Osteocyte (in vitro differentiated cells): ENCODE measurements at regions not wholly inside any gene's neighbourhood (a gene's known extent, or its start where the extent isn't known, plus 50 kb on each side); places are given as distances from the start of the nearest gene placed in this dataset.
A peak's percentile ranks its signal among the peaks of the same experiment; 100 is the strongest.

Source experiments
- DNase-seq: peaks from one replicate; pipeline ENCODE4 v3.0.0; 2021; ENCODE audit warnings: mixed read lengths; ENCODE audit not compliant: unreplicated experiment; ENCODE audit errors: extremely low spot score
- H3K27ac Mint-ChIP-seq: one replicate; pipeline ENCODE4 v1.8.0; 2021; ENCODE audit warnings: mild to moderate bottlenecking, mixed read lengths; ENCODE audit not compliant: unreplicated experiment
- H3K27me3 Mint-ChIP-seq: one replicate; pipeline ENCODE4 v1.8.0; 2021; ENCODE audit warnings: mixed read lengths; ENCODE audit not compliant: unreplicated experiment
- H3K36me3 Mint-ChIP-seq: one replicate; pipeline ENCODE4 v1.8.0; 2021; ENCODE audit warnings: mixed read lengths; ENCODE audit not compliant: unreplicated experiment
- H3K4me1 Mint-ChIP-seq: one replicate; pipeline ENCODE4 v1.8.0; 2021; ENCODE audit warnings: mixed read lengths; ENCODE audit not compliant: unreplicated experiment
- H3K4me3 Mint-ChIP-seq: one replicate; pipeline ENCODE4 v1.8.0; 2021; ENCODE audit warnings: mild to moderate bottlenecking, moderate library complexity, mixed read lengths; ENCODE audit not compliant: unreplicated experiment
- H3K9me3 Mint-ChIP-seq: one replicate; pipeline ENCODE4 v1.8.0; 2021; ENCODE audit warnings: mixed read lengths; ENCODE audit not compliant: unreplicated experiment
- TF ChIP-seq, protein P1 (sequence below): fragments of 200-600 bp; sonication (generic); IDR thresholded peaks from 2 replicates; pipeline ENCODE4 v1.5.0; 2021; ENCODE audit warnings: antibody characterized with exemption, mild to moderate bottlenecking, moderate library complexity

DNA sequence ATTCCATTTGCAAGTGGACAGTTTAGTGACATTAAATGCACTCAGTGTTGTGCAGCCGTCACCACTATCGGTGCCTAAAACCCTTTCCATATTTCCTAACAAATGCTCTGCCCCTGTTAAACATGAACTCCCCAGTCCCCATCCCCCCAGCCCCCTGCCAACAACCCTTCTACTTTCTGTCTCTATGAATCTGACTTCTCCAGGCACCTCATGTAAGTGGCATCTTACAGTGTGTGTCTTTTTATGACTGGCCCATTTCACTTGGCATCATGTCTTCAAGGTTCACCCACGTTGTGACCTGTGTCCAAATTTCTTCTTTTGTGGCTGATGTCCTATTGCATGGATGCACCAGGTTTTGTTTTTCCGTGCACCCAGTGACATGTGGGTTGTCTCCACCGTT is 140.9 kb upstream of the GPC1 start:
- no peaks in the 10 kb centered on the region for H3K36me3 Mint-ChIP-seq
- H3K4me3 Mint-ChIP-seq: no peak overlapping the region
- peaks cover 22% of the 10 kb centered on the region for H3K4me1 Mint-ChIP-seq
- H3K27me3 Mint-ChIP-seq: no peaks in the 10 kb centered on the region
- H3K27ac Mint-ChIP-seq: no peak overlapping the region
- H3K9me3 Mint-ChIP-seq: no peaks in the 10 kb centered on the region
- DNase-seq: no peak
- TF ChIP-seq, protein P1, sequence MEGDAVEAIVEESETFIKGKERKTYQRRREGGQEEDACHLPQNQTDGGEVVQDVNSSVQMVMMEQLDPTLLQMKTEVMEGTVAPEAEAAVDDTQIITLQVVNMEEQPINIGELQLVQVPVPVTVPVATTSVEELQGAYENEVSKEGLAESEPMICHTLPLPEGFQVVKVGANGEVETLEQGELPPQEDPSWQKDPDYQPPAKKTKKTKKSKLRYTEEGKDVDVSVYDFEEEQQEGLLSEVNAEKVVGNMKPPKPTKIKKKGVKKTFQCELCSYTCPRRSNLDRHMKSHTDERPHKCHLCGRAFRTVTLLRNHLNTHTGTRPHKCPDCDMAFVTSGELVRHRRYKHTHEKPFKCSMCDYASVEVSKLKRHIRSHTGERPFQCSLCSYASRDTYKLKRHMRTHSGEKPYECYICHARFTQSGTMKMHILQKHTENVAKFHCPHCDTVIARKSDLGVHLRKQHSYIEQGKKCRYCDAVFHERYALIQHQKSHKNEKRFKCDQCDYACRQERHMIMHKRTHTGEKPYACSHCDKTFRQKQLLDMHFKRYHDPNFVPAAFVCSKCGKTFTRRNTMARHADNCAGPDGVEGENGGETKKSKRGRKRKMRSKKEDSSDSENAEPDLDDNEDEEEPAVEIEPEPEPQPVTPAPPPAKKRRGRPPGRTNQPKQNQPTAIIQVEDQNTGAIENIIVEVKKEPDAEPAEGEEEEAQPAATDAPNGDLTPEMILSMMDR: no peak

DNA sequence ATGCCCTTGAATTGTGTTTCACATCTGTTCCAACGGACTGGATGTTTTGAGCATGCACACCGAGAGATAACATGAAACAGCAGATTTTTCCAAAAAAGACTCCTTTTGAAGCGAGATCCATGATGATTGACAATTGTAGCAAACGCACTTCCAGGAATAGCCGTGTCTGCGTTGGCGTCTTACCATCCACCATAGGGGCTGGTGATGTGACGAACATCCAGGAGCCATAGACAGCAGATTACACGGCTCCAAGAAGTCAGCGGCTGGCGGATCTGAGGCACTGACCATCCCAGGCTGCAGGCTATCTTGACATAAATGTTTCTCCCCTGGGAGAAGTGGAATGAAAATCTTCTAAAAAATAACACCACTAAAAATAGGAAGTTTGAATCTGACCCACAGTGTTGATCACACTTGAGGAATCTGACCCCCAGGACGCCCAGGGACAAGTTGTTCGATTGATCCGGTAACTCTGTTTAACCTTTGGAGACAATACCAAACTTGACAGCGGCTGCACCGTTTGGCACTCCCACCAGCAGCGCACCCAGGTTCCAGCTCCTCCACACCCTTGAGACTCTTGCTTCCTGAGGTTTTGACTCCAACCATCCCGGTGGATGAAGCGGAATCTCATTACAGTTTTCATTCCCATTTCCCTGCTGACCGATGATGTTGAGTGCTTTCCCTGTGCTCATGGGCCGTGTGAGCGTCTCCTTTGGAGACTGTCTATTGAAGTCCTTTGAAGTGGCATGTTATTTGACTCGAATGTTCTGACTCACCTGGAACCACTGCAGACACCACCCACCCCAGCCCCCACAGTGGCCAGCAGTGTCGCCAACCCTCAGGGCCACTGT is 140.0 kb upstream of the GPC1 start:
- H3K27me3 Mint-ChIP-seq: no peaks in the 10 kb centered on the region
- H3K36me3 Mint-ChIP-seq: no peaks in the 10 kb centered on the region
- TF ChIP-seq, protein P1: no peak
- DNase-seq: peak; percentile 75
- H3K9me3 Mint-ChIP-seq: no peaks in the 10 kb centered on the region
- H3K4me1 Mint-ChIP-seq: peaks cover 31% of the 10 kb centered on the region
- H3K27ac Mint-ChIP-seq: no peak overlapping the region
- no peak overlapping the region for H3K4me3 Mint-ChIP-seq

DNA sequence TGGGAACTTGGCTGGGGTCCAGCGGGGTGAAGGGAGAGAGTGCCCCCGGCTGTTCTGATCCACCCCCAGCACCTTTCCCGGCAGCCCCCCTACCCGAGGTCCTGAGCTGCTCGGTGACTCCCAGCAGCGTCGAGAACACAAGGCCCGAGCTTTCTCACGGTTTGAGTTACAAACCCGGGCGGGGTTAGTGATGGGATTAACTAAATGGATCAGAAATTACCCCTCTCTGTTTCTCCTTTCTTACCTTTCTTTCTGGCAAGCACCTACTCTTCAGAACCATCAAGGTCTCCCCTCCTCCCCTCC is 139.4 kb upstream of the GPC1 start:
- H3K4me3 Mint-ChIP-seq: no peak overlapping the region
- no peak overlapping the region for H3K27ac Mint-ChIP-seq
- H3K4me1 Mint-ChIP-seq: peaks cover 36% of the 10 kb centered on the region
- H3K9me3 Mint-ChIP-seq: no peaks in the 10 kb centered on the region
- H3K36me3 Mint-ChIP-seq: no peaks in the 10 kb centered on the region
- DNase-seq: peak; percentile 82
- H3K27me3 Mint-ChIP-seq: no peaks in the 10 kb centered on the region
- TF ChIP-seq, protein P1: no peak

DNA sequence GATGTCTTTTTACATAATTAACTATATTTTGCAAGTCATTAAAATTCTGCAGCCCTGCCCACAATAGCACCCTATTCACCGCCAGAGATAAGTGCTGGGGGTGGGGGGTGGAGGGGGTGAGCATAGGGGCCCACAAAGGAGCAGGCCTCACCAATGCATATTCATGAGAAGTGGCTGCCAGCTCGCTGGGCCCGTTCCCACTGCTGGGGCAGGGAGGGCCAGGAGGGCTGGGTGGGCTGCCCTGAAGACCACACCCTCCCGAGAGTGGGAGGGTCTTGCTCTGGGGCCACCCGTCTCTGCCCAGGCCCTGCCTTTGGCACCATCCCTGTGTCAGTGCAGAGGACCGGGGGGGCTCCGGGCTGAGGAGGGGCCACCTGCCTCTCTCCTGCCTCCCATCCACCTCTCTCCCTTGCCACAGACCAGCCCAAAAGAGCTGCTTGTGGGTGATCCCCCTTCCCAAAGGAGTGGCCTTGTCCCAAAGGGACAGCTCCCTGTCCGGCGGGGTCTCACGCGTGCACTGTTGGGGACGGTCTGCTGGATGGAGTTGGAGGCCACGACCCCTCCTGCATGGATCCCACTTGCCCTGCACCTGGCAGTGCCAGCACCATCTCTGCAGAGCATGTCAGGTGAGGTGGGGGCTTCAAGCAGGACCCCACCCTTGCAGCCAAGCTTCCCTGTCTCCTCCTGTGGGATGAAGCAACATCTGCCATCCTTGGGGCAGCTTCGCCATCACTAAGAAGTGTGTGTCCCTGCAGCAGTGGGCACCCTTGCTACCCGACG is 138.8 kb upstream of the GPC1 start:
- DNase-seq: peak; percentile 76

More for the DNA sequence above, 138.8 kb upstream of the GPC1 start:
- Mint-ChIP-seq H3K36me3 (no peaks in the 10 kb centered on the region), H3K4me3 (no peak overlapping the region), H3K27me3 (no peaks in the 10 kb centered on the region), H3K9me3 (no peaks in the 10 kb centered on the region), H3K27ac (no peak overlapping the region), H3K4me1 (peaks cover 33% of the 10 kb centered on the region)
- TF ChIP-seq, protein P1: no peak
